ENCODE measurements at regions not wholly inside any gene's neighbourhood (a gene's known extent, or its start where the extent isn't known, plus 50 kb on each side); places are given as distances from the start of the nearest gene placed in this dataset.

- DNase-seq: no peak
Observed at GRCh38 chr7:50962962-50963374, 180.3 kb upstream of the GRB10 start.

GRCh38 chr7:50962281-50962883 lies 179.7 kb upstream of the GRB10 start:
- DNase-seq: no peak

GRCh38 chr7:50960621-50961310 lies 178.1 kb upstream of the GRB10 start:
- no peak for DNase-seq

- DNase-seq: no peak
Observed at GRCh38 chr7:50959991-50960390, 177.3 kb upstream of the GRB10 start.

- no peak for DNase-seq
Observed at GRCh38 chr7:50959560-50959959, 176.9 kb upstream of the GRB10 start.

- no peak for DNase-seq
Observed at GRCh38 chr7:50957855-50958254, 175.2 kb upstream of the GRB10 start.

- DNase-seq: no peak
Observed at GRCh38 chr7:50957431-50957830, 174.7 kb upstream of the GRB10 start.

- no peak for DNase-seq
Observed at GRCh38 chr7:50956522-50957155, 173.9 kb upstream of the GRB10 start.

GRCh38 chr7:50954716-50955115 lies 172.0 kb upstream of the GRB10 start:
- DNase-seq: no peak

GRCh38 chr7:50954245-50954644 lies 171.5 kb upstream of the GRB10 start:
- no peak for DNase-seq

GRCh38 chr7:50953820-50954219 lies 171.1 kb upstream of the GRB10 start:
- no peak for DNase-seq

GRCh38 chr7:50953303-50953702 lies 170.6 kb upstream of the GRB10 start:
- no peak for DNase-seq

- no peak for DNase-seq
Observed at GRCh38 chr7:50952544-50952943, 169.8 kb upstream of the GRB10 start.

- no peak for DNase-seq
Observed at GRCh38 chr7:50952120-50952519, 169.4 kb upstream of the GRB10 start.

- no peak for DNase-seq
Observed at GRCh38 chr7:50943482-50943881, 160.8 kb upstream of the GRB10 start.

- DNase-seq: no peak
Observed at GRCh38 chr7:50941525-50941924, 158.8 kb upstream of the GRB10 start.

- DNase-seq: no peak
Observed at GRCh38 chr7:50940621-50941020, 157.9 kb upstream of the GRB10 start.

GRCh38 chr7:50939021-50939420 lies 156.3 kb upstream of the GRB10 start:
- no peak for DNase-seq

- DNase-seq: no peak
Observed at GRCh38 chr7:50937727-50938126, 155.0 kb upstream of the GRB10 start.

GRCh38 chr7:50926049-50926448 lies 143.4 kb upstream of the GRB10 start:
- DNase-seq: no peak

- DNase-seq: no peak
Observed at GRCh38 chr7:50923476-50923875, 140.8 kb upstream of the GRB10 start.

- DNase-seq: peak; percentile 36
Observed at GRCh38 chr7:50921114-50921813, 138.6 kb upstream of the GRB10 start.

GRCh38 chr7:50920031-50920635 lies 137.4 kb upstream of the GRB10 start:
- no peak for DNase-seq

All from activated T-cell treated with anti-CD3 and anti-CD28 coated beads for 4 hours (primary cell).